Hematopoietic multipotent progenitor cell treated with erythropoietin and hydrocortisone succinate and interleukin-3 and kit ligand, for 8 days (in vitro differentiated cells): ENCODE measurements at regions not wholly inside any gene's neighbourhood (a gene's known extent, or its start where the extent isn't known, plus 50 kb on each side); places are given as distances from the start of the nearest gene placed in this dataset.

Experiments used
- DNase-seq: peaks from one replicate; pipeline ENCODE4 v3.0.0-alpha.2; 2015

GRCh38 chr17:74098136-74099024 is 105.1 kb upstream of the RPL38 start:
- DNase-seq: no peak

- DNase-seq: no peak
Measured at GRCh38 chr17:74099442-74100340, 103.8 kb upstream of the RPL38 start.

DNA sequence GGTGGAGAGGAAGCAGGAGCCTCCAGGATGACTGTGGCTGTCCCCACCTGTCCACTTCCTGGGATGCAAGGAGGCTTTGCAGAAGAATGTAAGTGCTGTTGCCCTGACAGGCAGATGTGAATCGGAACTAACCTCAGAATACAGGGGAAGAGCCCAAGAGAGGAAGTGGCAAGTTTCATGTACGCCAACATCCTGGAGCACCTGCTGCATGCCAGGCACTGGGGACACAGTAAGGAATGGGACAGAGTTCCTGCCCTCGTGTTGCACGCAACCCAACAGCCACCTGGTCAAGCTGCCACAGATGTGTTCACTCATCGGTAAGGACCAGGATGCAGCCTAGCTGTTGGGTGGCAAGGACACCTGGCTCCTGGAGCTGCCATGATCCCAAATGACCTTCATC is 98.6 kb upstream of the RPL38 start:
- no peak for DNase-seq

DNA sequence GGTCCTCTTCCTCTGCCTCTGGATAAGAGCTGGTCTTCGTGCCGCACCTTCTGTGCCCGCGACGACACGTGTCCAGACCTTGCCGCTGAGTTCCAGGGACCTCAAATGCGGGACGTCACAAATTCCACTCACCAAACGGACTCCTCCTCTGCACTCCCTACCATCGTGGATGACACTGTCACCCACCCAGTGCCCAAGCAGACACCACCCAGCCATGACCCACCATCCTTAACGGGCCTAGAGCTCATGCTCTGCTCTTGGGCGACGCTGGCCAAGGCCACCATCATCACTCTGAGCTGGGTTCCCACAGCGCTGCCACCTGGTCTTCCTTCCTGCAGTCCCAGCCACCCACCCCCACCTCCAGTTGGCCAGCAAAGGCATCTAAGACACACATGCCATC is 96.4 kb upstream of the RPL38 start:
- DNase-seq: no peak

DNA sequence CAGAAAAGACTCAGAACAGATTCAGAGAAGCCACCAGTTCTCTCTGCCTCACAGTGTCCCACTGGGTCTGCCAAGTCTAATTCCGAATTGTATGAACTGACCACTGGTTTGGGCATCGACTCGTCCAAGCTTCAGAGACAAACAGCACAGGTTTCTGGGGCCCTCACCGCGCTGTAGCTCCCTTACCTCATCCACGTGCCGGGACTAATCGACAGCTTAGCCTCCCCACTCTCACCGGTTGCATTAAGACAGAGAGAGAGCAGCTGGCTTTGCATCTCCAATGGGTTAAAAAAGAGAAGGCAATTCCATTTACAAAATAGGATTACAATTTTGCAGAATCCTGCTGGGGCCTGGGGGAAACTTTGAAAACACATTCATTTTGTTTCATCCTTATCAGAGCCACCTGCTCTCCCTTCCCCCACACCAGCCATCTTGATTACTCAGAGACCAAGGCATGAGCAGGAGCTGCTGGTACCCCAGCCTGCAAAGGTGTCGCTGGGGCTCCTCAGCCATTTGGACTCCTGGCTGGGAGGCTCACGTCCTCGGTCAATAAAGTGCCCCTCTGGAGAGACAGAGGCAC is 95.3 kb upstream of the RPL38 start:
- DNase-seq: no peak

DNA sequence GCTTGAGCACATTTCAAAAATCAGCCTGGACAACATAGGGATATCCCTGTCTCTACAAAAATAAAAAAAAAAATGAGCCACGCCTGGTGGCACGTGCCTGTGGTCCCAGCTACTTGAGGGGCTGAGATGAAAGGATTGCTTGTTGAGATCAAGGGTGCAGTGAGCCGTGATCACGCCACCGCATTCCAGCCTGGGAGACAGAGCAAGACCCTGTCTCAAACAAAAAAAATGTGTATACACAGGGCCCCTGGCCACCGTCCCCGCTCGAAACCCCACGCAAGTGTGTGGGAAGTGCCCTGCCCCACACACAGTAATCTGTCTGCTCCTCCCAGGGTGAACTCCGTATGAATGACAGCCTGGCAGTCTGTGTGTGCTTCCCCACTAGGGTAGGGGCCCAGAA is 93.0 kb upstream of the RPL38 start:
- DNase-seq: no peak

GRCh38 chr17:74113326-74113725 is 90.2 kb upstream of the RPL38 start:
- no peak for DNase-seq

GRCh38 chr17:74113952-74114351 is 89.5 kb upstream of the RPL38 start:
- no peak for DNase-seq

DNA sequence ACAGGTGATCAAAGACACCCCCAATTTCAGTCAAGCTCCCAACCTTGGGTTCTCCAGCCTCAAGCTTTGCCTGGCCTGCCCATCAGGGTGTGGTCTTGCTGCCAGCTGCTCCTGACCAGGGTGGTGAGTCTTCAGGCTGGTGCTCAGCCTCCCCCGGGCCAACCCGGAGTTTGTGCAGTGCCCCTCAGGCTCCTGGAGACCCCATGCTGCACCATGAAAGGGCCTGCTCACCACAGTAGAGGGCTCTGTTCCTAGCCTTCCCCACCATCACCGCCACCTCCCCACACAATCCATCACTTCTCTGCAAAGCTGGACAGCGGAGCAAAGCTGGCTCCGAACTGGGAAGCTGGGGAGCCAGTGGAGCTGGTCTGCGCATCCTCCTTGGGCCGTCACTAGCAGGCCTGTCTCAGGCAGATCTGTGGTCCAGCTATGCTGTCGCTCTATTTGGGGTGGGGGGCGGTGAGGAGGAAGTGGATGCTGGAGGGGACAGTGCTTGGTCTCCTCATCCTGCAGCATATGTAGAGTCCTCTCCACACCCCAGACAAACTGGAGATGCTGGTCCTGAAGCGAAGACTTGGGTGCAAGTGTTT is 88.5 kb upstream of the RPL38 start:
- no peak for DNase-seq

- DNase-seq: no peak
Measured at GRCh38 chr17:74115586-74115985, 87.9 kb upstream of the RPL38 start.

- no peak for DNase-seq
Measured at GRCh38 chr17:74116087-74116717, 87.3 kb upstream of the RPL38 start.

DNA sequence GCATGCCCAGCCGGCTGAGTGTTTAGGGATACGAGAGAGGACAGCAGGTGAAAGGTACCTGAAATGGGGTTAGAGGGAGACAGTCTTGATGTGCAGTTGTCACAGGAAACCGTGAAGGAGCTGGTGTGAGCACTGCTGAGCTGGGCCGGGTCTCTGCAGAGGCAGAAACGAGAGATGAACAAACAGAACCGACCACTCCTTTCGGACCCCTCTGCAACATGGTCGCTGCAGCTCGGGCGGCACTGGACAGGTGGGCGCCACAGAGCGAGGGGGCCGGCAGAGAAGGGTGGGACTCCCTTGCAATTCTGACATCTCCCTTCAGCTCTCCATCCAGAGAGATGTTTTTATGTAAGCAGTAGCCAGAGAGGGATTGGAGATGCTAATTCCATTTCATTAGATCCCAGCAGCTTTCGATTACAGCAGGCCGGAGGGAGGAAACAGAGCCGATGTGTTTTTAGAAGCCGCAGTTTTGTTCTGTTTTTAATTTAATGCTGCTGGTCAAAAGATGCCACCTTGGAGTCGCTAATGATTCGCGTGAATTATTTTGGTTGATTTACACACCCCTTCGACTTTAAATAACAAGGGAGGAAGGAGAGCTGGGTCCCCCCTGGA is 86.3 kb upstream of the RPL38 start:
- DNase-seq: no peak

DNA sequence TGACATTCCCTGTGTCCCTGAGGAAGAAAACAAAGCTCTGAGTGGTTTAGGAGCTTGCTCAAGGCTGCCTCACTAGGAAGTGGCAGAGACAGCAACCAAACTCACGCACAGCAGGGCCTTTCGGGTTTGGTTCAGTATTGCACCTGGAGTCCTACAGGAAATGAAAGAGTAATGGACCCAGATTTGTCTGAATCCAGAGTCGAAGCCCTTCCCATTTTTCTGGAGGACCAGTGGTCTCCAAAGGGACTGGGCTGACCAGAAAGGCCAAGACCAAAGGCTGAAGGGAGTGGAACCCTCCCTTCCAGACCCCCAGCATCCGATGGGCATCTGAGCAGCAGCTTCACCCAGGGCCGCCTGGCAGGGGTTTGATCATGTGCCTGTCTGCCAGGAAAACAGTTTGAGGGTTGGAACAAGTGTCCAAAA is 85.5 kb upstream of the RPL38 start:
- DNase-seq: no peak

DNA sequence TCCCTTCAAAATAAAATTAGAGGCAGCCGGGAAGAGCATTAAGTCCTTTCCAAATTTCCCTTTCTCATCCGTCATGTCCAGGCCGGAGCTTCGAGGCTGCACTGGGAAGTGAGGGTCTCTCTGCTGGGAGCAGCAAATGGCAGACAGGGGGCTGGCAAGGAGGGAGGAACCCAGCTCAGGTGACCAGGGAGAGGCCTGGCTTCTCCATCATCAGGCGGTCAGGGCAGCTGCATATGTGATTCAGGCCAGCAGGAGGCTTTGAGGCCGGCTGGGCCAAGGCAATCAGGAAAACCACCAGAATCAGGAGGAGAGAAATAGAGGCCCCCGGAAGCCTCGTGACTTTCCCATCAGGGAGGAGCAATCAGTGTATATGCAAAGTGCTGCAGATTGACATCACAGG is 85.0 kb upstream of the RPL38 start:
- no peak for DNase-seq

DNA sequence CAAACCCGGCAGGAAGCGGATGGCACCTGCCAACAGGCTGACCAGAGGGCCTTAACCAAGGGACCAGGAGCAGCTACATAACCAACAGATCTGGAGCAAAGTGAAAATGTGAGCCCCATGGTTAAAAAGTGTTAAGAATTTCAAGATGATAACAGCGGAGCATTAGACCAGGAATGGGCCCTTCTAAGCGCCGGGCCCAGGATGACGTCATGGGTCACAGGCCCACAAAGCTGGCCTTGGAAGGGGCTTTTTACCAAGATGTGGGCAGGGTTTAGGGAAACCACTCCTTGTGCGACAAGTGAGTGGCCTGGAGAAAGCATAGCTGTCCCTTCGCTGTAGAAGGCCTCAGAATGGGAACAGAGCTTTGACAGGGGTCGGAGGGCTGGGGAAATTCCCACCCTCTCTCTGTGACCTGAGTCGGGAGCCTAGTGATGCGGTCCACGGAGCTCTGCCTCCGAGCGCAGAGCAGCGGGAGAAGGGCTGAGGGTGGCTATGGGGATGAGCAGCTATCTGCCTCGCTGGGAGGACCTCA is 84.4 kb upstream of the RPL38 start:
- DNase-seq: no peak

DNA sequence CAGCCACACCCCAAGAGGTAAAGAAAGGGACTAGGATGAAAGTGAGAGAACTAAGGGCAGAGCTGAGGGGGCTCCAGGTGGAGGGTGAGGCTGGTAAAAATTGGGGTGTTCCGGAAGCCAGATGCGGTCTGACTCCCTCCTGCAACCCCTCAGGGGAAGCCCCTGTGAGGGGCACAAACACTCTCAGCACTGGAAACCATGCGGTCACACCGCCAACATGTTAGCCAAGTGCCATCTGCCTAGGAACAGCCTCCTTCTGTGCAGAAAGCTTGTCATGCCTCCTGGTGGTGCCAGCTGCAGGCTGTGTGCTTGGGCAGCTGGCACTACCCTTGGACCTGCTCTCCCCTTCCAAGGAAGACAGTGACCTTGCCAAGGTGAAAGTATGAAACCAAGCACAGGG is 83.5 kb upstream of the RPL38 start:
- no peak for DNase-seq

DNA sequence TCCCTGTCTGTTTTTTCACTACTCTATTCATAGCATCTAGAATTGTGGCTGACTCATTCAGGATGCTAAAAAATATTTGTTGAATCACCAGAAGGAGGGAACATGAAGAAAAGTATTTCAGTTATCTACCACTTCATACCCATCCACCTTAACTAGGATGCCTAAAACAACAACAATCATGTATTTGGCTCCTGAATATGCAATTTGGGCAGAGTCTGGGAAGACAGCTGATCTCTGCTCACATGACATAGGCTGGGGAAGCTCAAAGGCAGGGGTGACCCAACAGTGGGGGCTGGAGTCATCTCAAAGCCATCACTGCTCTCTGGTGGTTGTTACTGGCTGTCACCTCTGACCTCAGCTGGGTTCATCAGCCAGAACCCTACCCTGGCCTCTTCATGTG is 80.1 kb upstream of the RPL38 start:
- no peak for DNase-seq

GRCh38 chr17:74123866-74124444 is 79.5 kb upstream of the RPL38 start:
- DNase-seq: no peak

- DNase-seq: no peak
Measured at GRCh38 chr17:74125156-74125555, 78.3 kb upstream of the RPL38 start.

DNA sequence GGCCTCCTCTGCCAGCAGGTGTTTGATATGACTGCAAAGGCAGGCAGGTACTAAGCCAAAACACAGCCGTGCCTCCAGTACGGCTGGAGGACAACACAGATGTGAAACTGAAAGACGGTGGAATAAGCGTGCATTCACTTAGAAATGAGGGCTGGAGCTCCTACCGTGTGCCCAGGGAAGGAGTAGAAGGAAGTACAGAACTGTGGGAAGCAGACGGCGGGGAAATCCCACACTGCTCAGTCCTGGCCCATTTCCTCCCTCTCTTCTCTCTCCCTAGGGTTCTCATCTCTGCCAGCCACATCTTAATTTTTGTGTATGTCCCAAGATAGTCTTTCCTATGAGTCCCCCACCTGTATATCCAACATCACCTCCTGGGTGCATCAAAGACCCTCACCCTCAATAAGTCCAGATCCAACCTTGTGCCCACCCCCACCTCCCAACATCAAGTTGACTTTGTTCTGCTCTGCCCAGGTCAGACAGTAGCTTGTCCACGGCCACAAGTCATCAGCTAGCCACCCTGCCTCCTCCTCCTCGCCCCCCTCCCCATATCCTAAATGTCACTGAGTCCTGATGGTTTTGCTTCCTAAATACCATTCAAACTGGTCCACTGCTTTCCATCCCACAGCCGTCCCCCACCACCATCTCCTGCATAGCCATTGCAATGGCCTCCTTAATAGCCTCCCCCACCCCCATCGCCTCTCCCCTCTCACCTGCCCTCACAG is 77.1 kb upstream of the RPL38 start:
- no peak for DNase-seq

DNA sequence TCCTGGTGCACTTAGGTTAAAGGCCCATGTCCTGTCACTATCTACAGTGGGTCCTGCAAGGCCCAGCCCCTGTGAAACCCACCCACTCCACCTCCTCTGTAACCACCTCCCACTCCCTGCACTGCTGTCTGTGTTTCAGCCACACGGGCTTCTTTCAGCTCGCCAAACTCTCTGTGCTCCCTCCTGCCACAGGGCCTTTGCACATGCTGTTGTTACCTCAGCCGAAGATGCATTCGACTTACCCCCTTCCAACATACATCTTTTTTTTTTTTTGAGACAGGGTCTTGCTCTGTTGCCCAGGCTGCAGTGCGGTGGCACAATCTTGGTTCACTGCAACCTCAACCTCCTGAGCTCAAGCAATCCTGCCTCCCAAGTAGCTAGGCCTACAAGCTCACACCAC is 76.5 kb upstream of the RPL38 start:
- DNase-seq: no peak
